Panc1 (cell line): ENCODE measurements at regions not wholly inside any gene's neighbourhood (a gene's known extent, or its start where the extent isn't known, plus 50 kb on each side); places are given as distances from the start of the nearest gene placed in this dataset.

ENCODE experiments used
- CTCF ChIP-seq: fragments of 450-650 bp; IDR thresholded peaks from 2 replicates; pipeline ENCODE4 v1.5.1; 2017; ENCODE audit warnings: mild to moderate bottlenecking
- POLR2AphosphoS5 ChIP-seq: IDR thresholded peaks from 2 replicates; pipeline ENCODE4 v1.6.1; 2012; ENCODE audit warnings: mild to moderate bottlenecking, low read depth, low read length, moderate library complexity
- REST ChIP-seq, 2 experiments: IDR thresholded peaks; 2 replicates each; pipeline ENCODE4 v1.6.1; 2011 to 2012; ENCODE audit warnings: low read depth in 2 of 2, control low read depth in 1 of 2, low read length in 1 of 2, mild to moderate bottlenecking in 1 of 2, moderate library complexity in 1 of 2; ENCODE audit not compliant: insufficient read depth in 1 of 2

- TF ChIP-seq CTCF (no peak), REST (IDR thresholded peaks at IDR 0.05; ENCODE audit: insufficient read depth in 1 of 2, low read depth in 2 of 2, low read length in 1 of 2) (no peak), POLR2AphosphoS5 (no peak)
These were observed 93.6 kb upstream of the ANKRD55 start for GRCh38 chr5:56326770-56327169.
